Ovary (tissue), 3 donors: ENCODE measurements at regions not wholly inside any gene's neighbourhood (a gene's known extent, or its start where the extent isn't known, plus 50 kb on each side); places are given as distances from the start of the nearest gene placed in this dataset.
"Not testable (repeated sequence)": the region's sequence is repeated elsewhere in the genome, so short reads cannot be mapped to it uniquely, and the experiment has no call there.

Experiments used
- POLR2A ChIP-seq: fragments of 450-650 bp; IDR thresholded peaks from one replicate; pipeline ENCODE4 v1.6.1; 2017; ENCODE audit warnings: antibody characterized with exemption, mild to moderate bottlenecking, moderate library complexity
- TF ChIP-seq, protein P1 (sequence below), 3 donors: fragments of 450-650 bp in 2 of 3; fragments of 200-600 bp in 1 of 3; IDR thresholded peaks; one replicate each; pipeline versions ENCODE4 v1.5.1 to v1.8.0; 2016 to 2022; ENCODE audit warnings: antibody characterized with exemption in 3 of 3, mild to moderate bottlenecking in 1 of 3
- donor health status: DM: no; HTN: no; CAD: no.

DNA sequence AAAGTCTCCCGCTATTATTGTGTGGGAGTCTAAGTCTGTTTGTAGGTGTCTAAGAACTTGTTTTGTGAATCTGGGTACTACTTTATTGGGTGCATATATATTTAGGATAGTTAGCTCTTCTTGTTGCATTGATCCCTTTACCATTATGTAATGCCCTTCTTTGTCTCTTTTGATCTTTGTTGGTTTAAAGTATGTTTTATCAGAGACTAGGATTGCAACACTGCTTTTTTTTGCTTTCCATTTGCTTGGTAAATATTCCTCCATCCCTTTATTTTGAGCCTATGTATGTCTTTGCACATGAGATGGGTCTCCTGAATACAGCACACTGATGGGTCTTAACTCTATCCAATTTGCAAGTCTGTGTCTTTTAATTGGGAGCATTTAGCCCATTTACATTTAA, 165.2 kb downstream of the GATB start:
- TF ChIP-seq, protein P1, sequence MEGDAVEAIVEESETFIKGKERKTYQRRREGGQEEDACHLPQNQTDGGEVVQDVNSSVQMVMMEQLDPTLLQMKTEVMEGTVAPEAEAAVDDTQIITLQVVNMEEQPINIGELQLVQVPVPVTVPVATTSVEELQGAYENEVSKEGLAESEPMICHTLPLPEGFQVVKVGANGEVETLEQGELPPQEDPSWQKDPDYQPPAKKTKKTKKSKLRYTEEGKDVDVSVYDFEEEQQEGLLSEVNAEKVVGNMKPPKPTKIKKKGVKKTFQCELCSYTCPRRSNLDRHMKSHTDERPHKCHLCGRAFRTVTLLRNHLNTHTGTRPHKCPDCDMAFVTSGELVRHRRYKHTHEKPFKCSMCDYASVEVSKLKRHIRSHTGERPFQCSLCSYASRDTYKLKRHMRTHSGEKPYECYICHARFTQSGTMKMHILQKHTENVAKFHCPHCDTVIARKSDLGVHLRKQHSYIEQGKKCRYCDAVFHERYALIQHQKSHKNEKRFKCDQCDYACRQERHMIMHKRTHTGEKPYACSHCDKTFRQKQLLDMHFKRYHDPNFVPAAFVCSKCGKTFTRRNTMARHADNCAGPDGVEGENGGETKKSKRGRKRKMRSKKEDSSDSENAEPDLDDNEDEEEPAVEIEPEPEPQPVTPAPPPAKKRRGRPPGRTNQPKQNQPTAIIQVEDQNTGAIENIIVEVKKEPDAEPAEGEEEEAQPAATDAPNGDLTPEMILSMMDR (IDR thresholded peaks at IDR 0.05) = not testable (repeated sequence)
- TF ChIP-seq POLR2A = not testable (repeated sequence)
